ENCODE measurements at regions not wholly inside any gene's neighbourhood (a gene's known extent, or its start where the extent isn't known, plus 50 kb on each side); places are given as distances from the start of the nearest gene placed in this dataset.

DNA sequence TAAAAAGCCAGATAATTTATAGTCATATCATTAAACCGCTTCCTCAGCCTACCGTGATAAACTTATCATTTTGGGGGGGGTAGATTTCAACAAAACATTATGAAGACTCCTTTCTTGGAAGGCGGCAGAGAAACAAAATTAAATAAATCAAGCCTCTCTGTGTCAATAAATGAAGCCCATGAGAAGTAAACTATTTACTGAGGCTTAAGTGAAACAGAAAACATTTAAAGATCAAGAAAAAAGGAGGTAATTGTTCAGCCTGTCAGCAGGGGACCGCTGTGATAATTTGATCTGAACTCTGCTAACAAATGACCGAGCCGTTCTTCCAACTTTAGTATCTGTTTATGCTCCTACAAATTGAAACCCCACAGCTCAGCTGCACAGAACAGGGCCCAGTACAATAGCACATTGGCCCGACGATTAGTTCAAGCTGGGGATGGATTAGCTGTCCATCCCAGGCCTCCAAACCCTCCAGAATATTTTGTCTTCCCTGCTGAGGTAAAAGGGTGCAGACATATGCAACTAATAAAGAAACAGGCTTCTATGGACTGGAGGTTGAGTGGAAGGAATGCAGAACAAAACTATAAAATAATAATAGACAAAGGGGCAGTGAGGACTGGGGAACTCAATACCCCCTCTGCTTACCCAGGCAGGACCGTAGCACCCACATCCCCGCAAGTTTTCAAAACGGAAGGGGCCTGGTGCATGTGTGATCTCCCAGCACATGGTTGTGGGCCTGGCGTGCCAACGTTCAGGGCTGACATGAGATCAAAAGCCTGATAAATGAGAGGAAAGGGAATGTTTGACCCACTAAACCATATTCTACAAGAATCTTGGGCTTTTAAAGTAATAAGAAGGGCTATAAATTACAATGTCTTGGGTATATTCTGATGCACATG is 298.1 kb upstream of the IRX5 start:
- no peaks in the 10 kb centered on the region for H3K9me3 ChIP-seq (ENCODE audit: control insufficient read depth, insufficient read depth, low read depth, low read length)
- H3K4me1 ChIP-seq (ENCODE audit: control insufficient read depth, insufficient read depth, low read length) = 0 out of 2 replicates have a peak, but pooled peaks cover 4% of the 10 kb centered on the region
- H3K27ac ChIP-seq (ENCODE audit: extremely low read depth, low read depth, low read length) = no peak overlapping the region; the same call in 1 of the 2 replicates
- ChIA-PET POLR2A (no interaction called here), CTCF (interaction anchor here (0.9 to 1.5 kb wide), 2 partner anchors 137 to 325 kb away, joined by 3 to 4 read pairs; no protein-coding TSS in a partner anchor)
- H3K4me3 ChIP-seq (ENCODE audit: low read depth, low read length) = no peak overlapping the region
- TF ChIP-seq ZIC2 (tag by site-specific recombination; IDR thresholded peaks at IDR 0.05) = peak; percentile 67
- TF ChIP-seq, protein P1, sequence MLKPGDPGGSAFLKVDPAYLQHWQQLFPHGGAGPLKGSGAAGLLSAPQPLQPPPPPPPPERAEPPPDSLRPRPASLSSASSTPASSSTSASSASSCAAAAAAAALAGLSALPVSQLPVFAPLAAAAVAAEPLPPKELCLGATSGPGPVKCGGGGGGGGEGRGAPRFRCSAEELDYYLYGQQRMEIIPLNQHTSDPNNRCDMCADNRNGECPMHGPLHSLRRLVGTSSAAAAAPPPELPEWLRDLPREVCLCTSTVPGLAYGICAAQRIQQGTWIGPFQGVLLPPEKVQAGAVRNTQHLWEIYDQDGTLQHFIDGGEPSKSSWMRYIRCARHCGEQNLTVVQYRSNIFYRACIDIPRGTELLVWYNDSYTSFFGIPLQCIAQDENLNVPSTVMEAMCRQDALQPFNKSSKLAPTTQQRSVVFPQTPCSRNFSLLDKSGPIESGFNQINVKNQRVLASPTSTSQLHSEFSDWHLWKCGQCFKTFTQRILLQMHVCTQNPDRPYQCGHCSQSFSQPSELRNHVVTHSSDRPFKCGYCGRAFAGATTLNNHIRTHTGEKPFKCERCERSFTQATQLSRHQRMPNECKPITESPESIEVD (tag by site-specific recombination; IDR thresholded peaks at IDR 0.05) = peak; percentile 60
- TF ChIP-seq, protein P2, sequence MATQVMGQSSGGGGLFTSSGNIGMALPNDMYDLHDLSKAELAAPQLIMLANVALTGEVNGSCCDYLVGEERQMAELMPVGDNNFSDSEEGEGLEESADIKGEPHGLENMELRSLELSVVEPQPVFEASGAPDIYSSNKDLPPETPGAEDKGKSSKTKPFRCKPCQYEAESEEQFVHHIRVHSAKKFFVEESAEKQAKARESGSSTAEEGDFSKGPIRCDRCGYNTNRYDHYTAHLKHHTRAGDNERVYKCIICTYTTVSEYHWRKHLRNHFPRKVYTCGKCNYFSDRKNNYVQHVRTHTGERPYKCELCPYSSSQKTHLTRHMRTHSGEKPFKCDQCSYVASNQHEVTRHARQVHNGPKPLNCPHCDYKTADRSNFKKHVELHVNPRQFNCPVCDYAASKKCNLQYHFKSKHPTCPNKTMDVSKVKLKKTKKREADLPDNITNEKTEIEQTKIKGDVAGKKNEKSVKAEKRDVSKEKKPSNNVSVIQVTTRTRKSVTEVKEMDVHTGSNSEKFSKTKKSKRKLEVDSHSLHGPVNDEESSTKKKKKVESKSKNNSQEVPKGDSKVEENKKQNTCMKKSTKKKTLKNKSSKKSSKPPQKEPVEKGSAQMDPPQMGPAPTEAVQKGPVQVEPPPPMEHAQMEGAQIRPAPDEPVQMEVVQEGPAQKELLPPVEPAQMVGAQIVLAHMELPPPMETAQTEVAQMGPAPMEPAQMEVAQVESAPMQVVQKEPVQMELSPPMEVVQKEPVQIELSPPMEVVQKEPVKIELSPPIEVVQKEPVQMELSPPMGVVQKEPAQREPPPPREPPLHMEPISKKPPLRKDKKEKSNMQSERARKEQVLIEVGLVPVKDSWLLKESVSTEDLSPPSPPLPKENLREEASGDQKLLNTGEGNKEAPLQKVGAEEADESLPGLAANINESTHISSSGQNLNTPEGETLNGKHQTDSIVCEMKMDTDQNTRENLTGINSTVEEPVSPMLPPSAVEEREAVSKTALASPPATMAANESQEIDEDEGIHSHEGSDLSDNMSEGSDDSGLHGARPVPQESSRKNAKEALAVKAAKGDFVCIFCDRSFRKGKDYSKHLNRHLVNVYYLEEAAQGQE (tag by site-specific recombination; IDR thresholded peaks at IDR 0.05) = no peak
- no peaks in the 10 kb centered on the region for H3K36me3 ChIP-seq (ENCODE audit: control insufficient read depth in 2 of 2, insufficient read depth in 1 of 2, low read length in 2 of 2)

- H3K27ac ChIP-seq (ENCODE audit: extremely low read depth, low read depth, low read length) = no peak overlapping the region
- POLR2A ChIA-PET = interaction anchor here (0.7 kb wide), 1 partner anchor 300 kb away, joined by 3 read pairs; no protein-coding TSS in a partner anchor
- TF ChIP-seq ZNF350 (tag by site-specific recombination; IDR thresholded peaks at IDR 0.05) = no peak
- TF ChIP-seq, protein P3, sequence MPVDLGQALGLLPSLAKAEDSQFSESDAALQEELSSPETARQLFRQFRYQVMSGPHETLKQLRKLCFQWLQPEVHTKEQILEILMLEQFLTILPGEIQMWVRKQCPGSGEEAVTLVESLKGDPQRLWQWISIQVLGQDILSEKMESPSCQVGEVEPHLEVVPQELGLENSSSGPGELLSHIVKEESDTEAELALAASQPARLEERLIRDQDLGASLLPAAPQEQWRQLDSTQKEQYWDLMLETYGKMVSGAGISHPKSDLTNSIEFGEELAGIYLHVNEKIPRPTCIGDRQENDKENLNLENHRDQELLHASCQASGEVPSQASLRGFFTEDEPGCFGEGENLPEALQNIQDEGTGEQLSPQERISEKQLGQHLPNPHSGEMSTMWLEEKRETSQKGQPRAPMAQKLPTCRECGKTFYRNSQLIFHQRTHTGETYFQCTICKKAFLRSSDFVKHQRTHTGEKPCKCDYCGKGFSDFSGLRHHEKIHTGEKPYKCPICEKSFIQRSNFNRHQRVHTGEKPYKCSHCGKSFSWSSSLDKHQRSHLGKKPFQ (tag by site-specific recombination; IDR thresholded peaks at IDR 0.05) = no peak
- TF ChIP-seq PRDM2 (tag by site-specific recombination; IDR thresholded peaks at IDR 0.05; ENCODE audit: borderline replicate concordance) = no peak
- no peak for TF ChIP-seq ZNF202 (tag by site-specific recombination; IDR thresholded peaks at IDR 0.05; ENCODE audit: borderline replicate concordance)
- TF ChIP-seq OVOL3 (tag by site-specific recombination; IDR thresholded peaks at IDR 0.05) = no peak
- TF ChIP-seq HOXC10 (CRISPR knock-in tag; IDR thresholded peaks at IDR 0.05) = no peak
- no peak for TF ChIP-seq ZBTB7A (tag by site-specific recombination; IDR thresholded peaks at IDR 0.05; ENCODE audit: low read depth)
- no peak for TF ChIP-seq FEZF1 (tag by site-specific recombination; IDR thresholded peaks at IDR 0.05)
- no peak for TF ChIP-seq ZBTB26 (tag by site-specific recombination; optimal IDR thresholded peaks at IDR 0.05)
- TF ChIP-seq ZNF2 (tag by site-specific recombination; IDR thresholded peaks at IDR 0.05) = no peak
- no peak for TF ChIP-seq ZEB2 (tag by site-specific recombination; IDR thresholded peaks at IDR 0.05)
- TF ChIP-seq ZNF394 (tag by site-specific recombination; IDR thresholded peaks at IDR 0.05; ENCODE audit: borderline replicate concordance) = no peak
- TF ChIP-seq ZNF266 (tag by site-specific recombination; IDR thresholded peaks at IDR 0.05; ENCODE audit: low read depth) = no peak
- no peak for TF ChIP-seq PBX3 (CRISPR knock-in tag; IDR thresholded peaks at IDR 0.05)
- H3K4me1 ChIP-seq (ENCODE audit: control insufficient read depth, insufficient read depth, low read length) = 0 out of 2 replicates have a peak, but pooled peaks cover 4% of the 10 kb centered on the region
- H3K36me3 ChIP-seq (ENCODE audit: control insufficient read depth in 2 of 2, insufficient read depth in 1 of 2, low read length in 2 of 2) = no peaks in the 10 kb centered on the region
- no peaks in the 10 kb centered on the region for H3K9me3 ChIP-seq (ENCODE audit: control insufficient read depth, insufficient read depth, low read depth, low read length)
- CTCF ChIA-PET = interaction anchor here (0.9 kb wide), 1 partner anchor 326 kb away, joined by 4 read pairs; no protein-coding TSS in a partner anchor
- H3K4me3 ChIP-seq (ENCODE audit: low read depth, low read length) = no peak overlapping the region
Observed at GRCh38 chr16:54631782-54632181, 298.9 kb upstream of the IRX5 start.
